OCI-LY3 (cell line): ENCODE measurements at regions not wholly inside any gene's neighbourhood (a gene's known extent, or its start where the extent isn't known, plus 50 kb on each side); places are given as distances from the start of the nearest gene placed in this dataset.

Source experiments
- H2AFZ ChIP-seq: fragments of 200-600, 300-600 bp; shearing (Covaris generic); 2 replicates; pipeline ENCODE4 v1.6.0; 2014; ENCODE audit warnings: antibody characterized with exemption, low read depth, low read length
- H3K27ac ChIP-seq: fragments of 200-600, 300-600 bp; sonication (generic); 2 replicates; pipeline ENCODE4 v1.5.1; 2014; ENCODE audit warnings: mild to moderate bottlenecking, low read length, moderate library complexity, mixed read lengths
- H3K27me3 ChIP-seq: fragments of 200-600, 300-600 bp; sonication (generic); 2 replicates; pipeline ENCODE4 v1.6.1; 2014; ENCODE audit warnings: low read depth, low read length, mixed read lengths
- H3K36me3 ChIP-seq: fragments of 200-600, 300-600 bp; sonication (generic); replicated peaks from 2 replicates; pipeline ENCODE3; 2014; ENCODE audit warnings: low read depth, low read length, mixed read lengths
- H3K4me1 ChIP-seq: fragments of 300-600, 200-600 bp; sonication (generic); 2 replicates; pipeline ENCODE4 v1.6.1; 2014; ENCODE audit warnings: low read length, mixed read lengths
- H3K4me2 ChIP-seq: fragments of 200-600, 300-600 bp; sonication (generic); 2 replicates; pipeline ENCODE4 v1.6.1; 2014; ENCODE audit warnings: low read length, mixed read lengths
- H3K4me3 ChIP-seq: fragments of 300-600, 200-600 bp; sonication (generic); 2 replicates; pipeline ENCODE4 v1.5.1; 2014; ENCODE audit warnings: antibody characterized with exemption, mild to moderate bottlenecking, low read length, moderate library complexity
- H3K79me2 ChIP-seq: fragments of 300-600, 200-600 bp; shearing (Covaris generic); 2 replicates; pipeline ENCODE4 v1.6.1; 2014; ENCODE audit warnings: mild to moderate bottlenecking, low read length, mixed read lengths
- H3K9ac ChIP-seq: fragments of 300-600, 200-600 bp; shearing (Covaris generic); 2 replicates; pipeline ENCODE4 v1.6.0; 2014; ENCODE audit warnings: mild to moderate bottlenecking, low read length, moderate library complexity
- H3K9me3 ChIP-seq: fragments of 200-600, 300-600 bp; shearing (Covaris generic); 2 replicates; pipeline ENCODE4 v1.6.1; 2014; ENCODE audit warnings: low read length, mixed read lengths; ENCODE audit not compliant: insufficient read depth
- H4K20me1 ChIP-seq: fragments of 200-600, 300-600 bp; sonication (generic); 2 replicates; pipeline ENCODE4 v1.6.1; 2016; ENCODE audit warnings: low read length, mixed read lengths; ENCODE audit not compliant: insufficient read depth
- CTCF ChIP-seq: fragments of 200-600, 300-600 bp; sonication (generic); IDR thresholded peaks from 2 replicates; pipeline ENCODE4 v1.5.1; 2014; ENCODE audit warnings: antibody characterized with exemption, low read length, low read depth
- EZH2phosphoT487 ChIP-seq: fragments of 200-600 bp; shearing (Covaris generic); IDR thresholded peaks from 2 replicates; pipeline ENCODE4 v1.6.1; 2018; ENCODE audit warnings: antibody characterized with exemption, mixed run types, low read depth

DNA sequence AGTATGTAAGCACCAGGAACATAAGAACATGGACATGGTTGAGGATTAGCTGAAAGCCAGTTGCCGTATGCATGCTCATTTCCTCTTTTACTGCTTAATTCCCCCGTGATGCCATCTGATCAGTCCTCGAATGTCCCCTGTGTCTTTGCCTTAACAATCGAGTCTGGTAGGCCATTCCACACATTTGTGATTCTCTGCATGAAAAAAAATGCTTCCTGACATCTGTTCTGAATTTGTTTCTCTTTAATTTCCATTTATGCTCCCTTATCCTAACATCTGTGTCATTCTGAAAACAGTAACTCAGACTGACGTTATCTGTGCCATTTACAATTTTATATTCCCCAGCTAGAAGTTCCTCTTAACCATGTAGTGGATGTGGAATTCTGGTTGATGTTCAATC, 158.2 kb upstream of the TOX3 start:
- Histone ChIP-seq H3K27me3 (0 out of 2 replicates have a peak, but pooled peaks cover 7% of the 10 kb centered on the region), H3K36me3 (no peaks in the 10 kb centered on the region), H3K4me1 (no peaks in the 10 kb centered on the region), H3K9me3 (no peaks in the 10 kb centered on the region), H2AFZ (no peak overlapping the region), H3K79me2 (no peaks in the 10 kb centered on the region), H4K20me1 (no peaks in the 10 kb centered on the region), H3K4me2 (no peak overlapping the region), H3K9ac (no peak overlapping the region), H3K4me3 (no peak overlapping the region), H3K27ac (no peak overlapping the region)
- TF ChIP-seq CTCF (no peak), EZH2phosphoT487 (no peak)

GRCh38 chr16:52697971-52698370, 151.0 kb upstream of the TOX3 start:
- Histone ChIP-seq H3K36me3 (no peaks in the 10 kb centered on the region), H3K27me3 (no peaks in the 10 kb centered on the region), H3K4me3 (no peak overlapping the region), H3K9ac (no peak overlapping the region), H3K4me1 (no peaks in the 10 kb centered on the region), H3K4me2 (no peak overlapping the region), H3K27ac (no peak overlapping the region), H2AFZ (no peak overlapping the region), H4K20me1 (no peaks in the 10 kb centered on the region), H3K79me2 (no peaks in the 10 kb centered on the region), H3K9me3 (no peaks in the 10 kb centered on the region)
- no peak for TF ChIP-seq EZH2phosphoT487
- no peak for TF ChIP-seq CTCF

DNA sequence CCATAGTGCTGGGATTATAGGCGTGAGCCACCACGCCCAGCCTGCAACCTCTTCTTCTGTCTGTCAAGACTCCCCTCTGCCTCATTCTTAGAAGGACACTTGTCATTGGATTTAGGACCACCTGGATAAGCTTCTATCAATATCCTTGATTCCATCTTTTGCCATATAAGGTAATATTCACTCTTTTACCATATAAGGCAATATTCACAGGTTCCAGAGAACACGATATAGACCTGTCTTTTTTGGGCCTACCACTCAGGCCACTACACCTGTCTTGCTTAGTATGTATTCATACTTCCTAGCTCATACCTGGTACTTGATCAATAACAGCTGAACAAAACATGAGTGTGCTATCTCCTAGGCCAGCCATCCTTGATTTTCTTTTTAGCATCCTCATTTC, 149.2 kb upstream of the TOX3 start:
- Histone ChIP-seq H2AFZ (no peak overlapping the region), H3K27ac (no peak overlapping the region), H3K4me1 (no peaks in the 10 kb centered on the region), H3K36me3 (no peaks in the 10 kb centered on the region), H3K9ac (no peak overlapping the region), H3K9me3 (no peaks in the 10 kb centered on the region), H4K20me1 (no peaks in the 10 kb centered on the region), H3K4me3 (no peak overlapping the region), H3K27me3 (no peaks in the 10 kb centered on the region), H3K4me2 (no peak overlapping the region), H3K79me2 (no peaks in the 10 kb centered on the region)
- TF ChIP-seq CTCF: no peak
- TF ChIP-seq EZH2phosphoT487: no peak

DNA sequence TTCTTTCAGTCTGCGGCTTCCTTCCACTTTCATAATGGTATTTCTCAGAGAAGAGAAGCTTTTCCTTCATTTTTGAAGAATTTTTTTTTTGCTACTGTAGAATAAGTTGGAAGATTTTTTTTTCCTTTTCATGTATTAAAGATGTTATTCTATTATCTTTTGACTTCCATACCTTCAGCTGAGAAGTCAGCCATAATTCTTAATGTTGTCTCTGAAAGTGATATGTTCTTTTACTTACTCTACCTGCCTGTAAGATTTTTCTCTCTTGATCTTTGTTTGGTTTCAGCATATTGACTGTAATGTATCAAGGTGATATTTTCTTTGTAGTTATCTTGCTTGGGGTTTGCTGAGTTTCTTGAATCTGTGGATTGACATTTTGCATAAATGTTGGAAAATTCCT, 143.5 kb upstream of the TOX3 start:
- Histone ChIP-seq H3K79me2 (no peaks in the 10 kb centered on the region), H4K20me1 (no peaks in the 10 kb centered on the region)
- TF ChIP-seq EZH2phosphoT487 (no peak), CTCF (no peak)

More for the DNA sequence above, 143.5 kb upstream of the TOX3 start:
- Histone ChIP-seq H3K4me3 (no peak overlapping the region), H3K36me3 (no peaks in the 10 kb centered on the region), H3K4me2 (no peak overlapping the region), H3K27ac (no peak overlapping the region), H3K9ac (no peak overlapping the region), H3K9me3 (no peaks in the 10 kb centered on the region), H3K27me3 (no peaks in the 10 kb centered on the region), H3K4me1 (no peaks in the 10 kb centered on the region), H2AFZ (no peak overlapping the region)
